Activated T-cell treated with anti-CD3 and anti-CD28 coated beads for 48 hours (primary cell): ENCODE measurements at regions not wholly inside any gene's neighbourhood (a gene's known extent, or its start where the extent isn't known, plus 50 kb on each side); places are given as distances from the start of the nearest gene placed in this dataset.
"Not testable (repeated sequence)": the region's sequence is repeated elsewhere in the genome, so short reads cannot be mapped to it uniquely, and the experiment has no call there.

Experiments used
- DNase-seq: peaks from one replicate; pipeline ENCODE4 v3.0.0-alpha.2; 2020; ENCODE audit warnings: low read depth

DNA sequence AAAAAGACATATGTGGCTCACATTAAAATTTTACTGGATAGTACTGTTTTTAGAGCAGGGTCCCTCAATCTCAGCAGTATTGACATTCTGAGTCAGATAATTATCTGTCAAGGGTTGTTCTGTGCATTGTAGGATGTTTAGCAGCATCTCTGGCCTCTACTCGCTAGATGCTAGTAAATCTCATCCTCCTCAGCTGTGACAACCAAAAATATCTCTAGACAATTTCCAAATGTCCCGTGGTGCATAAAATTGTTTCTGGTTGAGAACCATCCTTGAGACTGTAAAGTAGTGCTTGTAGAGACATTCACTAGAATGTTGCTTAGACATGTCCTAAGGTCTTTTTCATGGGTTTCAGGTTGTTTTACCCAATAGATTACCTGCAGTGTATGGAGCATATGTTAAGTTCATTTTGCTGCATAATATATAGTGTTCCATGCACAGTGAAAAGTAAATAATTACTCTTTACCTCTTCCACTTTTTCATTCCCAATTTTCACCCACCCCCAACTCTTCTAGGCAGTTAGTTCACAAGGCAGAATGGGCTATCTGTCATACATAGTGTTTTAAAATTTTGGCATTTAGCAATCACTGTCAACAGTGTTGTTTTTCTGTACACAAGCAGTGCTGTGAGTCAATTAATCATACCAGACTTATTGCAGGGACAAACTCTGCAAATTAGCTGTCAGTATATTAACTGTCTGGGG is 200.2 kb upstream of the SLC38A2 start:
- no peak for DNase-seq

DNA sequence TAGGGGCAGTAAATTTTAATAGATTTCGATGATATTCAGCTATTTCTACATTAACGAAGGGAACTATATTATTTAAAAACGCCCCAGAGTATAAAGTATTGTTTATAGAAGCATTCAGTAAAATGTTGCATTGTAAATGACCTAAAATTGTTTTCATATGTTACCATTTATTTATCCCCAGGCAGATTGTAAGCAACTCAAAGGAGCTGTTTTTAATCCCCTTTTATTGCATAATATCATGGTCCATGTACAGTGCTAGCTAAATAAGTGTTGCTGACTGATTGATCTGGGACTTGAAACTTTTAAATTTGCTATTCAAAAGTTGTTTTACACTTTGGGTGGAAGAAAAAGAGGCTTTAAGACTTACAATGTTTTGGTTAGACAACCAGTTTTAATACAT is 199.0 kb upstream of the SLC38A2 start:
- DNase-seq = no peak

DNA sequence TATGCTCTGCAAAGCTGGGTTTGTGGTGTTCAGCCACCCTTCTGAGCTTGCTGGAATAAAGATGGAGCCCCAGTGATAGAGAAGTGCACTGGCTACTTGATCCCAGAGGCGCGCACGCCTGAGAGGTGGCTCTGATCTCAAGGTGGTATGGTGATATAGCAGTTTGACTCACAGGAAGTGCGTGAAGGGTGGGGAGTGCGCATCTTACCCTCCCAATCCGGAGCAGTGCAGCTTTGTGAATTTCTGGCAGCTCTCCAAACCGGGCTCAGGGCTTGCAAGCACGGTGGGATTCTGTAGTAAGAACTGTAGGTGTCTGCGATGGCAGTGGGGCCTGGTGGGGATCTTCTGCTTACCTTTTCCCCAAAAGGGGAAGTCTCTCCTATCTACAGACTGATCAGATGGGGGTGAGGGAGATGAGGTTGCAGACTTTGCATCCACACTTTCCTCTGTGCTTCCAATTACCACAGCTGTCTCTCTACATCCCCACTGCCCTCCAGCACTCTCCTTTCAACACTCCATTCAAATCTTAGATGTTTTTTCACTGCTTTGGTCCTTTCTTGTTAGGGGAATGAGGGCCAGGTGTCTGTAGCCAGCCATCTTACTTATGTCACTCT is 197.4 kb upstream of the SLC38A2 start:
- no peak for DNase-seq

DNA sequence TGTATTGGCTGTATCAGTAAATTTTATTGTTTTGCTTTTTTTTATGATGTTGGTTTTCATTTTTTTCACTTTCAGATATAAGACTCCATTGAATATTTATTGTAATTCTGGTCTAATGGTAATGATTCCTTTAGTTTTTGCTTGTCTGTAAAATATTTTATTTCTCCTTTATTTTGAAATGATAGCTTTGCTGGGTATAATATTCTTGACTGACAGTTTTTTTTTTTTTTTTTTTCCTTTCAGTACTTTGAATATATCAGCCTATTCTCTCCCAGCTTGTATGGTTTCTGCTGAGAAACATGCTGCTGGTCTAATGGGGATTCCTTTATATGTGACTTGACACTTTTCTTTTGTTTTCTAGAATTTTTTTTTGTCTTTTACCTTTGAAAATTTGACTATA is 195.1 kb upstream of the SLC38A2 start:
- DNase-seq = no peak

DNA sequence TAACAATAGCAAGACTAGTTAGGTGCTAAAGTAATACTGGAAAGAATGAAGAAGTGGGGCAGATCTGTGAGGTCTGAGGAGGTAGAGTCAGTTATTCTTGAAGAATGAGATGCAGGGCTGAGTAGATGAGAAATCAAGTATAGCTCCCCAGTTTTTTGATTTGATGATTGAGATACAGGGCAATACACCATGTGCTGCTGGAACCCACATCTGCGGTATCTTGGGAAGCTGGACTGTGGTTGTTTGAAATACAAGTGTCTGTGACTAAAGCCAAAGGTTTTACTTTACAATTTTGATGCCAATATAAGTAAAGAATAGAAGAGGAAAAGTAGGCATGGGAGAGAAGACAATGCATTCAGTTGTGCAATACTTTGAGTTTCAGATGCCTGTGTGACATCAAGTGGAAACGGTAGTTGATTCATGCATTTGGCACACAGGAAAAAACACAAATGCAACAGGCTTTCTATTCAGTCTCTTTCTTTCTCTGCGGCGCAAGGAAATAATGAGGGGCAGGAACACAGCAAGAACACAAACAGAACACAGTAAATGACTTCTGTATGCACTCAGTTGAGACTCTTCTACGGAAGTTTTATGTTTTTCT is 190.2 kb upstream of the SLC38A2 start:
- no peak for DNase-seq

DNA sequence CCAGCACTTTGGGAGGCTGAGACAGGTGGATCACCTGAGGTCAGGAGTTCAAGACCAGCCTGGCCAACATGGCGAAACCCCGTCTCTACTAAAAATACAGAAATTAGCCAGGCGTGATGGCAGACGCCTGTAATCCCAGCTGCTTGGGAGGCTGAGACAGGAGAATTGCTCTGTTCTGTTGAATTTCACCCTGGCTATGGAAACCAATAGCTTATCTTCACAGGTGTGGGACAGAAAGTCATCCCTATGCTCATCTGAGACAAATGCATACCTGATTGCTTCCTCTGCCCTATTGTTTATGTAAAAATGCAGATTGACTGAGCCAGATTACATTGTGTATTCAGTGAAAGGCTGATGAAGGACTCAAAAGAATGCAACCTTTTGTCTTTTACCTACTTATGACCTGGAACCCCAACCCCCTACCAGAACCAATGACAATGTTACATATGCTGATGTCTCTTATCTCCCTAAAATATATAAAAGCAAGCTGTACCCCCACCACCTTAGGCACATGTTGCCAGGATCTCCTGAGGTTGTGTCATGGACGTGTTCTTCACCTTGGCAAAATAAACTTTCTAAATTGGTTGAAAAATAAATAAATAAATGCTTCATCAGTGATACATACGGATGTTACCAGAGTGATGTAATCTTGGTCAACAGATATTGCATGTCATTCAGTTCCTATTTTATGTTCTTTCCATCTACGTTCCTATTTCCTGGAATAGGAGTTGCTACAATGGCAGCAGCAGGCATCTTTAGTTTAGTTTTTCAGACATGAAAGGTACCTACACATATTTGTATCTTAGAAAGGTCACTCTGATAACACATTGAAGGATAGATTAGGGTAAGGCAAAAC is 189.4 kb upstream of the SLC38A2 start:
- not testable (repeated sequence) for DNase-seq

DNA sequence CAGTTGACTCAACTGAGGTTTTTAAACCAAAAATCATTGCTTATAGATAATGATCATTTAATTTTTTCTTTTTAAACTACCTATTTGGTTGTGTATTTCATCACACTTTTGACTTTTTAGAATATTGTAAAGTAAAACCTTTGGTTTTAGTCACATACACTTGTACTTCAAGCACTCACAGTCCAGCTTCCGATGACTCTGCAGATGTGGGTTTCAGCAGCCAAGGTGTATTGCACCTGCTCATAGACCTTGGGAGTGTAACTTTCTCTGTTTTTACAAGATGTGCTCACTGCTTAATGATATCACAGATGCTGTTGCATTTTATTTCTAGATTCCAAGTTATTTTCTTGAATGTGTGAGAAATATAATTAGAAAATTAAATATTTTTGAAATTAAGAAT is 188.3 kb upstream of the SLC38A2 start:
- DNase-seq = no peak

DNA sequence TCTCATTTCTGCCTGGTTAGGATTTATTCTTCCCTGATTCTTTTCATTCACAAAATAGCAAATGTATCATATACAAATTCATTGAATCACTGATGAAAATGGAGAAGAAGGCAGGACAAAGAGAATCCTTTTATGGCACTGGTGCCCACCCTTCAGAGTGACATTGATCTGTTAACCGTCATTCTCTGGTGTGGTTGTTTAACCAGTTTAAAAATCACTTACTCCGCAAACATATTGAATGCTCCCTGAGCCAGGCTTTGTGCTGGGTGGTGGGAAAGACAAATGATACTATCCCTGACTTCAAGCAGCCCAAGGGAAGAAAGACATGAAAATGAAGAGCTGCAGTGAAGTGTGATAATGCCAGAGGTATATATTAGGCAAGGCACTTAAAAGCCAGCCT is 187.5 kb upstream of the SLC38A2 start:
- no peak for DNase-seq

DNA sequence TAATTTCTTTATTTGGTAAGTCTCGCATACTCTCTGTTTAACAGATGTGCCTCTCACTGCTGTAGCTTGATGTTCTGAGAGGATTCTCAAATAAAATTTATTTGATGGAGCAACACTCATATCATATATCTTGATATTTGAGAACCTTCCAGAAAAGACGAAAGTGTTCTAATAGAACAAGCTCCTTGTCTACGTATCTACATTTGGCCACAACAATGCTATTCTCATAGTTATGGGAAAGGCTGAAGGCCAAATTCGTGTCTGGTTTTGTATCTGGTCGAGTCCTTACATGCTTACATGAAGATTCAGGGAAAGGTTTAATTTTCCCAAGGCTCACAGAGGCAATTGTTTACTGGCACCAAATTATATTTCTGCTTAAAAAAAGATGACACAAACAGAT is 186.7 kb upstream of the SLC38A2 start:
- DNase-seq = no peak

DNA sequence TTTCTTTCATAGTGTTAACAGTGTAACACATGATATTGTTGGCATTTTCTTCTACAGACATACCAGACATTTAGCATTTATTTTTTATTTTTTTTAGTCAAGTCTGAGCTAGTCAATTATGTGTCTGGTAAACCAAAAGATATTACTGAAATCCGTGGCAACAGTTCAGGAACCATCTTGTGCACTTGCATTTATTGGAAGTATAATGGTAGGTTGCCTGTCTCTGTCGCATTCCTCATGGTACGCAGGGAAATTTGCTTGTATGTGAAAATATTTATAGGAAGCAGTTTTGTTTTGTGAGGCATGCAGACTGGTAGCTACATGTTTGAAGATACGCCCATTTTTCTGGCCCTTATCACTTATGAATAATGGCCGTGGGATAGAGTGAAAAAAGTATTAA is 186.1 kb upstream of the SLC38A2 start:
- DNase-seq = no peak

DNA sequence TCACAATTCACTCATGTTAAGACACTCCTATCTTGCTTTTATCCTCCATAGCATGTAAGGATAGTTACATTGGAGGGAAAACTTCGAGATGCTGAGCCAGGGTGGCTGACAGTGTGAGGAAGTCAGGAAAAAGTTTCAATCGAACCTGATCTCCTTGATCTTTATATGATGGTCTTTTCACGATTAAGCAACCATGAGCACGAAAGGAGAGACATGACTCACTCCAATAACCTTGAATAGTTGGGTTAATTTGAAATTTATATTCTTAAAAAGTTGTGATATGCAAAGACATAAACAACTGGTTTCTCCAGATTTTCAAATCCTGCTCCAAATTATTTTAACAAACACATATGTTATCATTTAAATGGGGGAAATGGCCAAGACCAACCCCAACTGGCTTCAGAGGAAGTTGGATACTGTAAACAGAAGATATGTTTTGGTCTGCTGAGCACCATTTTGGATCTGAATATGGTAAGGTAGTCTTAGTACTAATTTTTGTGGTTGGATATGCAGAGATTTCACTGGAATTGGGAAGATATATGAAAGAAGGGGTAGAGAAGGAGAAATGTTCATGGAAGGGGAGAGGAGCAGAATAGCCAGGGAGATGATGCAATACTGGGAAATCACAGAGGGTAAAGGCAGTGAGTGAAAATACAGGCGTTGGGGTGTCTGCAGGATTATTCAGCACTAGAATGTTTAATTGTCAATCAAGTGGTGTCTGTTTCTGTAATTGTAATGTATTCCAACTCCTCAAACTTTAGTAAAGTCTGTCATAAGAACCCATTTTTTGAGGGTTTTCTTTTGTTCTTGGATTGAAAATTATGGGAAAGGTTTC is 185.2 kb upstream of the SLC38A2 start:
- no peak for DNase-seq

DNA sequence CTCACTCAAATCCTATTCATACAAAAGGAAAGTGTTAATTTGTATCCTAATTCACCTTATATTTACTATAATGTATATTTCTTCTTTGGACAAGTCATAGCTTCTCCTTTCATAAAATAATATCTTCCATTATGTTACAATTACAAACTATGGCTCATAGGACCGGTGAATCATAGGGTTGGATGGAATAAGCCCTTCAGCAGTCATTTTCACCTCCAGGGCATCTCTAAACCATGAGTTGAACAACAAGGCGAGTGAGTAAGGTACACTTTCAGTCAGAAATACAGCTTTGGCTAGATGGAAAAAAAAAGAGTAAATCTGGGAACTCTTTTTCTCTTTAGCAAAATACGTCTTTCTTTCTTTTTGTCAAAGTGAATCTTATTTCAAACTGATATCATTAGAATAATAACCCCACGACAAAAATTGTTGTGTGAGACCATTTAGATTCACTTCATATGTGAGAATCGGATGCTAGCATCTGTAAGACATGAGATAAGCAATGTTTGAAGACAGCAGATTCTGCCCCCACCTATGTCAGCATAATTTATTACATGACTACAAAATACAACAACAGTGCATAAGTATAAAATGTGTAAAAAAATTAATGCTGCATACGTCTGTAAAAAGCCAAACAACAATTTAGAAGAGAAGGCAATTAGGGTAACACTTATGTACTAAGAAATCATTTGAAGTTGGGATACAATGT is 184.4 kb upstream of the SLC38A2 start:
- DNase-seq = no peak

DNA sequence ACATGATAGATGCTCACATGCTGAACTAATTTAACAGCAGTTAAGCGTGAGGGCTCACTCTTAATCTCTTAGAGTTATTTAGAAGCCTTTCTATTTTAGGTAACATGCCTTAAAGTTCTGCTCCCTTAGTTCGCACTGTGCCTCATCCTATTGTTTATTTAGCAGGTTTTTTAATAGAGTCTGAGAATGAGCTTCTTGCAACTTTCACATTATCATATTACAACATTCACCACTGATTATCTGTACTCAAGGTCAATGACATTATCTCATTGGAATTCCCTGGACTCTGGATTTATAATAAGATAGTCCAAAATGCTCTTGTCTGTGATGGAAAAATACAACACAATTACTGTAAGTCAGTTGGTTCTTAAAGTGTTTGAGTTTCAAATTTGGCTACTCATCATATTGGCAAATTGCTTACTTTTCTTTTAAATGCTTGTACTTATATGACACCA is 183.6 kb upstream of the SLC38A2 start:
- DNase-seq = no peak

DNA sequence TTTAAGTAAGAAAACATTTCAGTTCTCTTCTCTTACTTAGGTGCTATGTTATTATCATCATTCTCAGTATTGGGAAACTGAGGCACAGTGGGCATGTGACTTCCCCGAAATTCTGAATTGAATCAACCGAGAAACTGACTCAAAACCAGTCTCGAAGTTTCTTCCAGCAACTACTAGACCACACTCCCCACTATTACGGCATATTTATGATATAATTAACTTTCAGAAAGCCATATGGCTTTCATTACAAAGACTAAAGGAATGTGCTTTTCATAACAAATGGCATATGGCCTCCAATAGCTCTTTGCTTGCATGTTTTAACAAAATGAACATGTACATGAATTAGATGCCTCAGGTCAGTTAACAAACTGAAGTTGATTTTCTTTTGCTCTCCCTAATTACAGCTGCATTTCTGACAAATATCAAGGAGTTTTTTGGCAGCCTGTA is 182.9 kb upstream of the SLC38A2 start:
- DNase-seq = no peak

DNA sequence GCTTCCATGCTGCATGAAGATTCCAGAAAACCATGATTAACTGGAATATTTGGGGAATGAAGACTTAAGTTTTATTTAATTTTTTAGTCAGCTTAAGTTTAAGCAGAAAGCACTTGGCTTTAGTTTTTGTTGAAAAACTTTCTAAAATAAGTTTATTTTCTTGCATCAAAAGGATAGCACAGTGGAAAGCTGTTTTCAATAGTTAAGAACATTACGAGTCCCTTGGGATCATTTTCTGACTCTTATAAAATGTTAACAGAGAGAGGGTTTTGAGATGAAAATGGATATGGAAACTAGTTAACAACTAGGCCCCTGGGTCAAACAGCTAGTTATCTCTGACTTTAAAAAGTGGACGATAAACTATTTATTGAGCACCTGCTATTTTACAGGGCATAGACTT is 181.9 kb upstream of the SLC38A2 start:
- DNase-seq = no peak

DNA sequence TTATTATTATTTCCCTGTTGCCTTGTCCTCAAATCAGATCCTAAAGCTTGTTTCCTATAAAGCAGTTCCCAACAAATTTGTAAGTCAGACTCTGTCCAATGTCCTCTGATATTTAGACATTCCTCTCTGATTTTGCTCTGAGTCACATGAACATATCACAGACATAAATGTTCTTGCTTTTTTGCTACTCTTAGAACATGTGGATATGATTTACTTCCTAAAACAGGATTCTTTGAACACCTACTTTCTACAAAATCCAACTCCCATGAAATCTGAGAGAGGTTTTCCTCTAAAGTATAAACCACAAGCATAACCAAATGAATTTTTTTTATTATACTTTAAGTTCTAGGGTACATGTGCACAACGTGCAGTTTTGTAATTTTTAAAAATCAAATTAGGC is 181.3 kb upstream of the SLC38A2 start:
- no peak for DNase-seq

DNA sequence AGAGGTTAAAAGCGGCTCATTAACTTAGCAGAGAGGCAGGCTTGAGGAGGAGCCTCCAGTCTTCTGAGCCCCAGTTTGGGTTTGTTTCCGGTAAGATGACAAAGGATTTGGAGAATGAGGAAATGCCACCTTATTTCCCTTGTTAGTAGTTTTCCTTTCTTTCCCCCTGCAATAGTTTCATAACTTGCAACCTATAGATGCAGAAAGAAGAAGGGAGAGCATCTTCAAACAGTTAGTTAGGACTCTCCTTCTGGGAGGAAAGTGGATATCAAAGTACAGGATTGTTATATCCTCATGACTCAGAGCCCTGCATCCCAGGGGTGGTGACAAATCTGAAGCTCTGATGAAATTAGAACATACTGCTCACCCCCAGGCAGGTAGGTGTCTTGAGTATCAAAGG is 180.7 kb upstream of the SLC38A2 start:
- DNase-seq = no peak

DNA sequence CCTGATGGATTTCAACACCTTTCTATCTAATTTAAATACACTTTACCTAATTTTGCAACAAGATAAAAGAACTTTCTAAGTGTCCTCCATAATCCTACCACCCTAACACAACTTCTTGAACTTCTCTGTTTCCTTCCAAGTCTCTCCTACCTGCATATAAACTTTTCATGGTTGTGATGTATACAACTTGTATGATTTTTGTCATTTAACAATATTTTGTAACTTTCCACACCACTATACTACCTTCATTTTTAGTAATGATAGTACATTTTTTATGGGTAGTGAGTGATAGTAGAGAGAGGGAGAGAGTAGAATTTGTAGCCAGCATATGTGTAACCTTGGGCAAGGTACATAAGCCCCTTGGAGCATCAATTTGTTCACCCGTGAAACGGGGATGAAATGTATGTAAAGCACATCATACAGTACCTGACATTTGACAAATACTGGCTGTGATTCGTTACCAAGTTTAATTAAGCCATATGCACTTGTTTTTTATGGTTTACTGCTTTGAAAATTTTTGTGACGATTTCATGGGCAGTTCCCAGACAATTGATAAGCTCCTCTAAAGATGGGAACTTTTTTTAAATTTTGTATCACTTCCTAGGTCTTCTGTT is 177.8 kb upstream of the SLC38A2 start:
- no peak for DNase-seq

DNA sequence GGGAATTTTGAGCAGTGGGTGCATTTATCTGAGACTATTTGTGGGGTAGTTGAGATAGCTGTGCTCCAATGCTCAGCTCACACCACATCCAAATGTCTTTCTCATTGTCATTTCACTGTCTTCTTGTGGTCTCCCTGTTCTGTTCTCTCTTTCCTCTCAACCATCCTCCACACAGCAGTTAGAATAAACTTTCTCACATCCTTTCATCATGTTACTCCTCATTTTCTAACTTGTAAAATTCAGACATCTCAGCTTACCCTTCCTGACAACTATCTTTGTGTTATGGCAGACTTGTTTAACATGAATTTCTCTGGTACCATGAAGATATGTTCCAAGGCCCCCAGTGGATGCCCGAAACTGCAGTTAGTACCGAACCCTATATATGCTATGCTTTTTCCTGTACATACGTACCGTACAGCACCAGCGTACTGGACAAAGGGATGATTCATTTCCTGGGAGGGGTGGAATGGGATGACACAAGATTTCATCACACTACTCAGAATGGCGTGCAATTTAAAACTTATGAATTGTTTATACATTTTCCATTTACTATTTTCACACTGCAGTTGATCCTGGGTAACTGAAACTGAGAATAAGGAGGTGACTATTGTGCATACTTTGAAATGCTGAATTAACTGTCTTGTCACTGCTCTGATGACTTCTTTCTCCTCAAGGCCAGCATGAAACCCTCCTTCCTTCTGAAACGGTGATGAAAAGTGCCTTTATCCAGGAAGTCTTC is 177.1 kb upstream of the SLC38A2 start:
- DNase-seq = peak; percentile 25

DNA sequence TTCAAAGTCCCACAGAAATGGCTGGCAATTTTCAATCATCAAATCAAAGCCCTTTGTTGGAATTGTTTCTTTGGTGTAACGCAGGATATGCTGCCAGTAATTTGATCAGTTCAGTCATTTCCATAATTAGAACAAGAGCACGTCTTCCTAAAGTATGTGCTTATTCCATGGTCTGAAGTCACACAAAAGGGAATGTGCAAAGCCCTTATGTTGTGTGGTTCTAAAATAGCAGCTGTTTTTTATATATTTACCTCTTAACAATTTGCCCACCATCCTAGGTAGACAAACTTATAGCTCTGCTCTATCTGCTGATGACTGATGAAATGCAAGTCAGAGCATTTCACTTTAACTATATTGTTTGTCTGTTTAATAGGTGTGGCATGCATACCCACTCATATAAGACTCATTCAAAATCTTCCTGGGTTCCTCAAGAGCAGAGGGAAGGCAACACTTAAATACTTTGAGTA is 176.1 kb upstream of the SLC38A2 start:
- DNase-seq = no peak
